ENCODE measurements at regions not wholly inside any gene's neighbourhood (a gene's known extent, or its start where the extent isn't known, plus 50 kb on each side); places are given as distances from the start of the nearest gene placed in this dataset.
"Not testable (repeated sequence)": the region's sequence is repeated elsewhere in the genome, so short reads cannot be mapped to it uniquely, and the experiment has no call there.

DNA sequence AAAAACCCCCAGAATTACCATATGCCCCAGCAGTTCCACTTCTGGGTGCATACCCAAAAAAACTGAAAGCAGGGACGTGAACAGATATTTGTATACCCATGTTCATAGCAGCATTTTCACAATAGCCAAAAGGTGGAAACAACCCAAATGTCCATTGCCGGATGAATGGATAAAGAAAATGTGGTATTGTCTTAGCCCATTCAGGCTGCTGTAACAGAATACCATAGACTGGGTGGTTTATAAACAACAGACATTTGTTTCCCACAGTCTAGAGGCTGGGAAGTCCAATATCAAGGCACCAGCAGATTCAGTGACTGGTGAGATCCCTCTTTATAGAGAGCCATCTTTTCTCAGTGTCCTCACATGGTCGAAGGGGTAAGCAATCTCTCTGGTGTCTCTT is 182.1 kb upstream of the ANKRD28 start:
- Mint-ChIP-seq H3K27me3 (ENCODE audit: low read depth, poor library complexity) (peaks cover 3% of the 10 kb centered on the region), H3K9me3 (no peaks in the 10 kb centered on the region), H3K36me3 (ENCODE audit: low read depth) (no peaks in the 10 kb centered on the region), H3K27ac (no peak overlapping the region), H3K4me1 (peaks cover 26% of the 10 kb centered on the region), H3K4me3 (no peak overlapping the region)
- TF ChIP-seq, protein P1, sequence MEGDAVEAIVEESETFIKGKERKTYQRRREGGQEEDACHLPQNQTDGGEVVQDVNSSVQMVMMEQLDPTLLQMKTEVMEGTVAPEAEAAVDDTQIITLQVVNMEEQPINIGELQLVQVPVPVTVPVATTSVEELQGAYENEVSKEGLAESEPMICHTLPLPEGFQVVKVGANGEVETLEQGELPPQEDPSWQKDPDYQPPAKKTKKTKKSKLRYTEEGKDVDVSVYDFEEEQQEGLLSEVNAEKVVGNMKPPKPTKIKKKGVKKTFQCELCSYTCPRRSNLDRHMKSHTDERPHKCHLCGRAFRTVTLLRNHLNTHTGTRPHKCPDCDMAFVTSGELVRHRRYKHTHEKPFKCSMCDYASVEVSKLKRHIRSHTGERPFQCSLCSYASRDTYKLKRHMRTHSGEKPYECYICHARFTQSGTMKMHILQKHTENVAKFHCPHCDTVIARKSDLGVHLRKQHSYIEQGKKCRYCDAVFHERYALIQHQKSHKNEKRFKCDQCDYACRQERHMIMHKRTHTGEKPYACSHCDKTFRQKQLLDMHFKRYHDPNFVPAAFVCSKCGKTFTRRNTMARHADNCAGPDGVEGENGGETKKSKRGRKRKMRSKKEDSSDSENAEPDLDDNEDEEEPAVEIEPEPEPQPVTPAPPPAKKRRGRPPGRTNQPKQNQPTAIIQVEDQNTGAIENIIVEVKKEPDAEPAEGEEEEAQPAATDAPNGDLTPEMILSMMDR (IDR thresholded peaks at IDR 0.05) = no peak
- no peak for DNase-seq

DNA sequence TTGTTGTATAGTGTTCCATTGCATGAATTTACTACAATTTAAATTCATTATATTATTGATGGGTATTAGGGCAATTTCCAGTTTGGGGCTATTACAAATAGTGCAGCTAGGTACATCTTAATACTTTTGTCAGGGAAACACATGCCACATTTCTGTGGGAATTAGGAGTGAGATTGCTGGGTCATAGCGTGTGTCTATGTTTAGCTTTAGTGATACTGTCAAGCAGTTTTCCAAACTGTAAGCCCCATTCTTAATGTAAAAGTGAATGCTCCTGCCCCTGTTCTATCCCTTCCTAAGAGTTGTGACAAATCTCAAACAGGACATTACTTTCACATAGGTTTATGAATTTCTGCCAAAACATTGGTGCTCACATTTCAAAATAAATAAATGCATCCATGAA is 184.5 kb upstream of the ANKRD28 start:
- peaks cover 10% of the 10 kb centered on the region for H3K36me3 Mint-ChIP-seq (ENCODE audit: low read depth)
- H3K9me3 Mint-ChIP-seq = peaks cover 21% of the 10 kb centered on the region
- DNase-seq = no peak
- no peak overlapping the region for H3K4me3 Mint-ChIP-seq
- H3K27ac Mint-ChIP-seq = no peak overlapping the region
- TF ChIP-seq, protein P1 (IDR thresholded peaks at IDR 0.05) = no peak
- H3K4me1 Mint-ChIP-seq = peaks cover 19% of the 10 kb centered on the region
- H3K27me3 Mint-ChIP-seq (ENCODE audit: low read depth, poor library complexity) = peaks cover 3% of the 10 kb centered on the region

DNA sequence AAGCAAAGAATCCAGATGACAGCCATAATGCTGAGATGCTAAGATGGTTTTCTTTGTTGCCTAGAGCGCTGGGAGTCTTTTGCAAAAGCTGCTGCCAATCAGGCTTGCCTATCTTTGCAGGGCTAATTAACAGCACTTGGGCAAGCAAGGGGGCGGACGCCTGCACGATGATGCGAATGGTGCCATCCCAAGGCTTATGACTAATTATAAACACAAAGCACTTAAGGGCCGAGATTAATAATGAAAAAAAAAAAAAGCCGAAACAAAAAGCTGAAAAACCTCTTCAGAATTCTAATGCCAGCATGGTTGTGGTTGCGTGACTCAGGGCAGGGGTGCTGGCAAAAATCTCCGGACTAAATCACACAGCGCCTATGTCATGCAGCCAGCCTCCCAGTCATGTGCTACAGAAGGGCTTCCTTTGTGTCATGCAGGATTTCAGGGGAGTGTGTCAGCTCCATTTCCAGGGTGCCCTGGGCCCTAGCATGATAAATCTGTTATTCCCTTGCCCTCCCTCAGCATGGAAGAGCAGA is 185.0 kb upstream of the ANKRD28 start:
- Mint-ChIP-seq H3K27ac (peak overlapping the region; percentile 60), H3K9me3 (peaks cover 26% of the 10 kb centered on the region), H3K27me3 (ENCODE audit: low read depth, poor library complexity) (no peaks in the 10 kb centered on the region), H3K36me3 (ENCODE audit: low read depth) (peaks cover 11% of the 10 kb centered on the region), H3K4me1 (peaks cover 18% of the 10 kb centered on the region), H3K4me3 (no peak overlapping the region)
- no peak for DNase-seq
- TF ChIP-seq, protein P1 (IDR thresholded peaks at IDR 0.05) = no peak

DNA sequence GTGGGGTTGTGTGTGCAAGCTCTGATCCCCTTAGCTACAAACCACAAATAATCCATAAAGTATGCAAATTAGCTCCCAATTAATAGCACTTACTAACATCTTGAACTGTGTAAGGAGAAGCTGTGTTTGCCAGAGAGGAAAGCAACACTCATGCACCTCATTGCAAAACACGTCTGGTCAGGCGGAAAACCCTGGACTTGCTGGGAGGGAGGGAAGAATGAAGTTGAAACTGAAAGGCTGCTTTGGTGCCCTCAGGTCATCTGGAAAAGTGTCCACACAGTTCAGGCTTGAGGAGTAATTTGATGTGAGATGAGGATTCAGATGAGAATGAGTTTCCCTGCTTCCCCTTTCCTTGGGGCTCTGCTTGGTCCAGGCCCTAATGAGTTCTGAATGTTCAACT is 185.5 kb upstream of the ANKRD28 start:
- peaks cover 18% of the 10 kb centered on the region for H3K4me1 Mint-ChIP-seq
- H3K9me3 Mint-ChIP-seq = peaks cover 28% of the 10 kb centered on the region
- TF ChIP-seq, protein P1 (IDR thresholded peaks at IDR 0.05) = no peak
- no peak overlapping the region for H3K27ac Mint-ChIP-seq
- no peak overlapping the region for H3K4me3 Mint-ChIP-seq
- no peaks in the 10 kb centered on the region for H3K27me3 Mint-ChIP-seq (ENCODE audit: low read depth, poor library complexity)
- DNase-seq = no peak
- peaks cover 11% of the 10 kb centered on the region for H3K36me3 Mint-ChIP-seq (ENCODE audit: low read depth)

DNA sequence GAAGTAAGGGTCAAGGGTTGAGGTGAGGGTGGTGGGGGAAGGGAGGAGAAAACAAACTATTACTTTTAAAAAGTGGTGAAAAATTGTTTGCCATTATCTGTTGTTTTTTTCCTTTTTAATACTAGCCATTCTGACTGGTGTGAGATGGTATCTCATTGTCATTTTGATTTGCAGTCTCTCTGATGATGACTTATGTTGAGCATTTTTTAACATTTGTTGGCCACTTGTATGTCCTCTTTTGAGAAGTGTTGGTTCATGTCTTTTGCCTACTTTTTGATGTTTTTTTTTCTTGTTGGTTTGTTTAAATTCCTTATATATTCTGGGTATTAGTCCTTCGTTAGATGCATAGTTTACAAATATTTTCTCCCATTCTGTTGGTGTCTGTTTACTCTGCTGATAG is 185.9 kb upstream of the ANKRD28 start:
- no peak overlapping the region for H3K4me3 Mint-ChIP-seq
- no peaks in the 10 kb centered on the region for H3K27me3 Mint-ChIP-seq (ENCODE audit: low read depth, poor library complexity)
- TF ChIP-seq, protein P1 (IDR thresholded peaks at IDR 0.05) = no peak
- H3K27ac Mint-ChIP-seq = no peak overlapping the region
- peaks cover 32% of the 10 kb centered on the region for H3K9me3 Mint-ChIP-seq
- H3K4me1 Mint-ChIP-seq = peaks cover 18% of the 10 kb centered on the region
- no peak for DNase-seq
- H3K36me3 Mint-ChIP-seq (ENCODE audit: low read depth) = peaks cover 15% of the 10 kb centered on the region

DNA sequence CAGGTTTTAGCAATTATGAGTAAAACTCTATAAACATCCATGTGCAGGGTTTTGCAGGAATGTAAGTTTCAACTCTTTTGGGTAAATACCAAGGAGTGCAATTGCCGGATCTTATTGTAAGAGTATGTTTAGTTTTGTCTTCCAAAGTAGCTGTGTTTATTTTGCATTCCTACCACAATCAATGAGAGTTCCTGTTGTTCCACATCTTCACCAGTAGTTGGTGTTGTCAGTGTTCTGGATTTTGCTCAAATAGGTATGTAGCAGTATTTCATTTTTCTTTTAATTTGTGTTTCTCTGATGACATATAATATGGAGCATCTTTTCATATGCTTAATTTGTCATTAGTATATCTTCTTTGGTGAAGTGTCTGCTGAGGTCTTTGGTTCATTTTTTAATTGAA is 185.1 kb upstream of the GALNT15 start:
- DNase-seq = no peak
- Mint-ChIP-seq H3K27me3 (ENCODE audit: low read depth, poor library complexity) (peaks cover 4% of the 10 kb centered on the region), H3K27ac (no peak overlapping the region), H3K9me3 (peaks cover 47% of the 10 kb centered on the region), H3K4me3 (no peak overlapping the region), H3K36me3 (ENCODE audit: low read depth) (peaks cover 22% of the 10 kb centered on the region), H3K4me1 (no peaks in the 10 kb centered on the region)
- TF ChIP-seq, protein P1 (IDR thresholded peaks at IDR 0.05) = no peak

DNA sequence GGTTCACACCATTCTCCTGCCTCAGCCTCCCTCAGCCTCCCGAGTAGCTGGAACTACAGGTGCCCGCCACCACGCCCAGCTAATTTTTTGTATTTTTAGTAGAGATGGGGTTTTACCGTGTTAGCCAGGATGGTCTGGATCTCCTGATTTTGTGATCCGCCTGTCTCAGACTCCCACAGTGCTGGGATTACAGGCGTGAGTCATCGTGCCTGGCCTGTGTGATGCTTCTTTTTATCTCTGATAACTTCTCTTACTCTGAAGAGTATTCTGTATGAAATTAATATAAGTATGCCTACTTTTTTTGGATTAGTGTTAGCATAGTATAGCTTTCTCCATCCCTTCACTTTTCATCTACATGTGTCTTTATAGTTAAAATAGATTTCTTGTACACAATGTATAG is 180.8 kb upstream of the GALNT15 start:
- Mint-ChIP-seq H3K9me3 (peaks cover 25% of the 10 kb centered on the region), H3K4me1 (peaks cover 16% of the 10 kb centered on the region), H3K36me3 (ENCODE audit: low read depth) (peaks cover 18% of the 10 kb centered on the region)
- H3K4me3 Mint-ChIP-seq; DNase-seq; H3K27ac Mint-ChIP-seq; H3K27me3 Mint-ChIP-seq (ENCODE audit: low read depth, poor library complexity): not testable (repeated sequence)

DNA sequence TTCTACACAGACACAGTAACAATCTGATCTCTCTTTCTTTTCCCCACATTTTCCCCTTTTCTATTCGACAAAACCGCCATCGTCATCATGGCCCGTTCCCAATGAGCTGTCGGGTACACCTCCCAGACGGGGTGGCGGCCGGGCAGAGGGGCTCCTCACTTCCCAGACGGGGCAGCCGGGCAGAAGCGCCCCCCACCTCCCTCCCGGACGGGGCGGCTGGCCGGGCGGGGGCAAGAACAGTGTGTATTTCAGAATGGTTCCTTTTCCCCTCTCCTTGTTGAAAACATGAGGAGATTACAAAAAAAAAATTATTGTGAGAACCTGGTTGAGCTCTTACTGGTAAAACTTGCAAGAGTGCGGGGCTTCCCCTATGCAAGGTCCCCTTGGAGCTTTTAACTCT is 178.0 kb upstream of the GALNT15 start:
- Mint-ChIP-seq H3K9me3 (peaks cover 14% of the 10 kb centered on the region), H3K4me1 (peaks cover 28% of the 10 kb centered on the region), H3K36me3 (ENCODE audit: low read depth) (peaks cover 10% of the 10 kb centered on the region)
- H3K4me3 Mint-ChIP-seq; DNase-seq; H3K27ac Mint-ChIP-seq; H3K27me3 Mint-ChIP-seq (ENCODE audit: low read depth, poor library complexity): not testable (repeated sequence)
